Common myeloid progenitor, CD34-positive (primary cell): ENCODE measurements at regions not wholly inside any gene's neighbourhood (a gene's known extent, or its start where the extent isn't known, plus 50 kb on each side); places are given as distances from the start of the nearest gene placed in this dataset.
A peak's percentile ranks its signal among the peaks of the same experiment; 100 is the strongest.

Experiments used
- CTCF ChIA-PET: fragments of 350-600 bp; sonication (Branson Sonifier 250); formaldehyde crosslinking; loops from one replicate; lab custom pipeline; 2021; ENCODE audit warnings: antibody characterized with exemption; lab: Charles Lee
- POLR2A ChIA-PET: fragments of 350-600 bp; sonication (Branson Sonifier 250); formaldehyde crosslinking; loops from one replicate; lab custom pipeline; 2021; ENCODE audit warnings: antibody characterized with exemption; lab: Charles Lee
- DNase-seq, 3 donors: peaks; one replicate each; pipeline versions ENCODE4 v3.0.0 to v3.0.0-alpha.2; 2013
- H3K27ac ChIP-seq, 2 experiments: 1 replicate in 1 of 2; 2 replicates in 1 of 2; pipeline ENCODE4 v1.7.0; 2013; ENCODE audit warnings: inconsistent platforms in 2 of 2, low read length in 2 of 2, mild to moderate bottlenecking in 2 of 2, low read depth in 1 of 2, moderate library complexity in 1 of 2; ENCODE audit not compliant: severe bottlenecking in 2 of 2, insufficient read depth in 1 of 2, poor library complexity in 1 of 2
- H3K27me3 ChIP-seq, 5 experiments: replicated peaks in 2 of 5; 1 replicate in 3 of 5; 2 replicates in 2 of 5; pipeline versions ENCODE4 v1.6.1 to v1.7.0; 2013; ENCODE audit warnings: low read length in 4 of 5, mild to moderate bottlenecking in 2 of 5, moderate library complexity in 2 of 5, inconsistent platforms in 1 of 5; ENCODE audit not compliant: insufficient read depth in 5 of 5, control insufficient read depth in 4 of 5
- H3K36me3 ChIP-seq, 4 experiments: 1 replicate in 2 of 4; 2 replicates in 2 of 4; pipeline versions ENCODE4 v1.6.1 to v1.7.0; 2013; ENCODE audit warnings: low read length in 3 of 4, control low read depth in 1 of 4, mild to moderate bottlenecking in 1 of 4; ENCODE audit not compliant: control insufficient read depth in 4 of 4, insufficient read depth in 4 of 4
- H3K4me1 ChIP-seq, 4 experiments: 1 replicate in 3 of 4; 2 replicates in 1 of 4; pipeline versions ENCODE4 v1.6.1 to v1.7.1; 2013; ENCODE audit warnings: low read length in 3 of 4, mild to moderate bottlenecking in 3 of 4, control low read depth in 1 of 4, inconsistent platforms in 1 of 4, moderate library complexity in 1 of 4; ENCODE audit not compliant: control insufficient read depth in 4 of 4, insufficient read depth in 4 of 4; ENCODE audit errors: control extremely low read depth in 1 of 4
- H3K4me3 ChIP-seq, 7 experiments: 1 replicate in 4 of 7; 2 replicates in 3 of 7; pipeline versions ENCODE4 v1.5.1 to v1.7.0; 2013; ENCODE audit warnings: mild to moderate bottlenecking in 7 of 7, low read length in 6 of 7, moderate library complexity in 6 of 7, inconsistent platforms in 2 of 7, low read depth in 2 of 7, control low read depth in 1 of 7; ENCODE audit not compliant: insufficient read depth in 4 of 7, control insufficient read depth in 1 of 7; ENCODE audit errors: extremely low read depth in 1 of 7
- H3K9me3 ChIP-seq, 5 experiments: 1 replicate in 4 of 5; 2 replicates in 1 of 5; pipeline versions ENCODE4 v1.6.1 to v1.7.1; 2013; ENCODE audit warnings: low read length in 4 of 5, mild to moderate bottlenecking in 2 of 5, inconsistent platforms in 1 of 5, low read depth in 1 of 5, moderate library complexity in 1 of 5; ENCODE audit not compliant: control insufficient read depth in 4 of 5, insufficient read depth in 2 of 5; ENCODE audit errors: control extremely low read depth in 1 of 5
- WGBS: methylation state at CpG from one replicate; pipeline ENCODE4 v1.1.5; 2013; ENCODE audit not compliant: insufficient coverage; 5-methylcytosine and 5-hydroxymethylcytosine counted together

GRCh38 chr6:110043366-110043994 lies 65.4 kb downstream of the GPR6 start:
- DNase-seq = peak; percentile 9 to 47 (median 36)
- Histone ChIP-seq H3K27ac (no peak overlapping the region), H3K36me3 (no peaks in the 10 kb centered on the region), H3K9me3 (peaks cover 0 to 5% (median 0%) of the 10 kb centered on the region in 5 experiments), H3K4me1 (peaks cover 0 to 33% (median 25%) of the 10 kb centered on the region in 4 experiments), H3K27me3 (no peaks in the 10 kb centered on the region), H3K4me3 (no peak overlapping the region)
- POLR2A ChIA-PET = no interaction called here
- WGBS = 0% methylated on average over 2 of the region's 6 CpGs
- CTCF ChIA-PET = interaction anchor here (1.1 to 10.8 kb wide), 4 partner anchors 11 to 341 kb away, joined by 3 to 106 read pairs (median 10); no protein-coding TSS in a partner anchor

DNA sequence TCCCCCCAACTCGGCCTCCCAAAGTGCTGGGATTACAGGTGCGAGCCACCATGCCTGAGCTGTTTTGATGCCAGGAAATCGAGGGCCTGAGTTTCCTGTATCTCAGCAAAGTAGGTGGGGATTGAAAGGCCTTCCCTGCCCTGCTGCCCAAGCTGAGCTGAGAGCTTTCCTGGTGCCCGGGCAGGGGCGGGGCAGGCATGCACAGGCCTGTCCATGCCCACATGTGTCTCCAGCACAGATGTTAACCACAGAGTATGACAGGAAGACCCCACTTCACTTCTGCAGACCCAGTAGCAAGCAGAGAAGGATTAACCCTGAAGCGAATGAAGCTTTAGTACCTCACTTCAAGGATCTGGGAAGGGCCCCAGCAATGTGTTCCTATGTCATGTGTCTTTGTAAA lies 66.0 kb downstream of the GPR6 start:
- POLR2A ChIA-PET = no interaction called here
- peak in 2 of 3 donors; percentile 21 to 50 for DNase-seq
- H3K36me3 ChIP-seq = no peaks in the 10 kb centered on the region
- H3K4me1 ChIP-seq = peaks cover 0 to 29% (median 22%) of the 10 kb centered on the region in 4 experiments
- peaks cover 0 to 5% (median 0%) of the 10 kb centered on the region in 5 experiments for H3K9me3 ChIP-seq
- H3K4me3 ChIP-seq = peak overlapping the region in 1 of 7 experiments; percentile 20
- H3K27ac ChIP-seq = no peak overlapping the region
- 25% methylated on average over 5 of the region's 6 CpGs for WGBS
- CTCF ChIA-PET = interaction anchor here (0.9 to 10.8 kb wide), 7 partner anchors 10 to 349 kb away, joined by 3 to 106 read pairs (median 3); no protein-coding TSS in a partner anchor
- no peaks in the 10 kb centered on the region for H3K27me3 ChIP-seq

DNA sequence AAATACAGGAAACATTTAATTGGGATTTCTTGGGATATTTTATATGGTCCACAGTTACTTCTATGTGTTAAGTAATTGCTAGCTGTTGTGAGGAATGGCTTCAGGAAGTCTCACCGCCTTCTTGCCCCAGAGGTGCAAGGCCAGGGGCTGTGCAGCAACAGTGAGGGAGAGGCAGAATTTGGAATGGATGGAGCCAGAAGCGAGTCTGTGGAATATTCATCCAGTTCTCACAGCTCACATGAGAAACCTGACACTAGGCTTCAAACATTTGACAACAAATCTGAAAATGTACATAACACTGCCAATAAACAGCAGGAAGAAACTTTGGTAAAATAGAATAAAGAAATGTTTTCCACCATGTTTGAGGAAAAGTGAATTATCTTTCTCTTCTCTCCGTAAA lies 66.5 kb downstream of the GPR6 start:
- Histone ChIP-seq H3K27me3 (no peaks in the 10 kb centered on the region), H3K4me3 (no peak overlapping the region), H3K9me3 (peaks cover 0 to 5% (median 0%) of the 10 kb centered on the region in 5 experiments), H3K4me1 (peaks cover 0 to 27% (median 19%) of the 10 kb centered on the region in 4 experiments), H3K27ac (no peak overlapping the region), H3K36me3 (no peaks in the 10 kb centered on the region)
- CTCF ChIA-PET = interaction anchor here (0.9 to 3.3 kb wide), 5 partner anchors 9 to 350 kb away, joined by 3 to 16 read pairs (median 3); no protein-coding TSS in a partner anchor
- POLR2A ChIA-PET = no interaction called here
- DNase-seq = no peak
- 100% methylated on average over 2 of the region's 3 CpGs for WGBS

DNA sequence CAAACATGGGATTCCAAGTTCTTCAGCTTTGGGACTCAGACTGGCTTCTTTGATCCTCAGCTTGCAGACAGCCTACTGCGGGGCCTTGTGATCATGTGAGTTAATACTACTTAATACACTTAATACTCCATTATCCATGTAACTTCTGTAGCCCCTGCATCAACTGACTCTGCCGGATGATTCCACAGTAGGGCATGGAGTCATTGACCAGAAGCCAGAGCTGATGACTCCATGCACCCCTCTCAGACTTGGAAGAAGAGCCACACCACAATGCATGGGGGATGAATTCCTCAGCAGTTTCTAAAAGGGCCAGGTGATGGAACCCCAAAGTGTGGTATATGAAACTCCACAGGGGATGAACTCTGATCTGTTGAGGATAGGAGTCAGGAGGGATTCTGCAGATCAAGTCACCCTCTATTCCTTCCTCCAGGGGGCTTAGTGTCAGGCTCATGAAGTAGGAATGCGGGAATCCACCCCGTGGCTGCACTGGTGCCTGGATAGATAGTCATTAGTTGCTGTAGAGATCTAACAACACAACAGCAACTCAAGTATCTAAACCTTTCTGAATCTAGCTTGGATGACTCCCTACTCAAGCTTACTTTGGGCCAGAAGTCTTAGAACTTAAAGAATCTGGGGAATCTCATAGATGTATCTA lies 70.2 kb downstream of the GPR6 start:
- ChIA-PET POLR2A (interaction anchor here (0.6 kb wide), 1 partner anchor 33 kb away, joined by 3 read pairs; no protein-coding TSS in a partner anchor), CTCF (interaction anchor here (2.7 kb wide), 1 partner anchor 9 kb away, joined by 19 read pairs; no protein-coding TSS in a partner anchor)
- Histone ChIP-seq H3K36me3 (no peaks in the 10 kb centered on the region), H3K4me3 (no peak overlapping the region), H3K4me1 (peaks cover 0 to 16% (median 12%) of the 10 kb centered on the region in 4 experiments), H3K9me3 (peaks cover 0 to 5% (median 0%) of the 10 kb centered on the region in 5 experiments), H3K27me3 (no peaks in the 10 kb centered on the region), H3K27ac (no peak overlapping the region)
- 100% methylated on average over 1 of the region's 4 CpGs for WGBS
- DNase-seq = no peak

DNA sequence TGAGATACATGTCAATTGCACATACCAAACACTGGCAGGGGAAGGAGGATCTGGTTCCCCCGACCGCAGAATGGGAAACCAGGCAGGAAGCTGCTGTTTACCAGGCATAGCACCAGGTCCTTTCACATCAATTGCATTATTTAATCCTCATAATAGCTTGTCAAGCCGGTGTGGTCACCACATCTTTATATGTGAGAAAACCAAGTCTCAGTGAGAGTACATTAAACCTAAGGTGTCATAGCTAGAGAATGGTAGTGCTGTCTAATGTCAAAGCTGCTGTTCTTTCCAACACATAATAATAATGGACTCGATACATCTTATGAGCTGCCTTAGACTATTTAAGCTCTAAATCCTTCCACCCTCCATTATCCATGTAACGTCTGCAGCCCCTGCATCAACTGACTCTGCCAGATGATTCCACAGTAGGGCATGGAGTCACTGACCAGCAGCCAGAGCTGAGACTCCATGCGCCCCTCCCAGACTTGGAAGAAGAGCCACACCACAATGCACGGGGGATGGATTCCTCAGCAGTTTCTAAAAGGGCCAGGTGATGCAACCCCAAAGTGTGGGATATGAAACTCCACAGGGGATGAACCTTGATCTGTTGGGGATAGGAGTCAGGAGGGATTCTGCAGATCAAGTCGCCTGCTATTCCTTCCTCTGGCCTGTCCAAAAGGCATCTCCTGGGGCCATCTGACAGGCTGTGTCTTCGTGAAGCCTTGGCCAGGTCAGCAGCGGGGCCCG lies 71.8 kb downstream of the GPR6 start:
- CTCF ChIA-PET = interaction anchor here (0.8 to 2.7 kb wide), 4 partner anchors 9 to 356 kb away, joined by 3 to 19 read pairs (median 4); no protein-coding TSS in a partner anchor
- Histone ChIP-seq H3K27me3 (no peaks in the 10 kb centered on the region), H3K9me3 (peaks cover 0 to 5% (median 0%) of the 10 kb centered on the region in 5 experiments), H3K4me3 (no peak overlapping the region), H3K4me1 (peaks cover 0 to 8% (median 3%) of the 10 kb centered on the region in 4 experiments), H3K36me3 (no peaks in the 10 kb centered on the region), H3K27ac (no peak overlapping the region)
- peak in 2 of 3 donors; percentile 8 to 15 for DNase-seq
- 67% methylated on average over 11 of the region's 11 CpGs for WGBS
- POLR2A ChIA-PET = interaction anchor here (0.7 kb wide), 1 partner anchor 42 kb away, joined by 3 read pairs; no protein-coding TSS in a partner anchor
